ENCODE measurements at regions not wholly inside any gene's neighbourhood (a gene's known extent, or its start where the extent isn't known, plus 50 kb on each side); places are given as distances from the start of the nearest gene placed in this dataset.

GRCh38 chr1:166221316-166221715 lies 54.5 kb upstream of the FAM78B start:
- no peaks in the 10 kb centered on the region for H3K27me3 ChIP-seq (replicated peaks; ENCODE audit: insufficient read depth, low read length)
- H3K27ac ChIP-seq (ENCODE audit: low read length) = no peak overlapping the region
- no peaks in the 10 kb centered on the region for H3K4me1 ChIP-seq (ENCODE audit: low read length)
- no peaks in the 10 kb centered on the region for H3K9me3 ChIP-seq (replicated peaks; ENCODE audit: insufficient read depth, low read length)
- TF ChIP-seq EZH2 (optimal IDR thresholded peaks at IDR 0.05; ENCODE audit: low read depth, low read length) = no peak
- no peak for TF ChIP-seq EZH2phosphoT487 (IDR thresholded peaks at IDR 0.05; ENCODE audit: low read length)
- no peak for TF ChIP-seq CTCF (IDR thresholded peaks at IDR 0.05; ENCODE audit: low read length)
- no peak overlapping the region for H2AFZ ChIP-seq (ENCODE audit: low read length)
- H3K9ac ChIP-seq (ENCODE audit: low read length) = no peak overlapping the region
- H4K20me1 ChIP-seq (ENCODE audit: insufficient read depth, low read length) = no peaks in the 10 kb centered on the region
- H3K4me2 ChIP-seq (ENCODE audit: low read depth, low read length) = no peak overlapping the region
- DNase-seq = no peak
- no peak overlapping the region for H3K4me3 ChIP-seq (ENCODE audit: low read length)
- H3K9me2 ChIP-seq (replicated peaks; ENCODE audit: insufficient read depth, low read length) = no peaks in the 10 kb centered on the region
- H3K79me2 ChIP-seq (ENCODE audit: low read length) = no peaks in the 10 kb centered on the region
- H3F3A ChIP-seq (ENCODE audit: insufficient read depth, low read length) = no peaks in the 10 kb centered on the region
- no peaks in the 10 kb centered on the region for H3K36me3 ChIP-seq (replicated peaks; ENCODE audit: insufficient read depth, low read length)

GRCh38 chr1:166233750-166234366 lies 67.1 kb upstream of the FAM78B start:
- H3K4me3 ChIP-seq (ENCODE audit: low read length) = no peak overlapping the region
- no peak overlapping the region for H3K9ac ChIP-seq (ENCODE audit: low read length)
- no peaks in the 10 kb centered on the region for H3K9me2 ChIP-seq (replicated peaks; ENCODE audit: insufficient read depth, low read length)
- no peak overlapping the region for H3K4me2 ChIP-seq (ENCODE audit: low read depth, low read length)
- DNase-seq = no peak
- H3K4me1 ChIP-seq (ENCODE audit: low read length) = no peaks in the 10 kb centered on the region
- no peaks in the 10 kb centered on the region for H3K36me3 ChIP-seq (replicated peaks; ENCODE audit: insufficient read depth, low read length)
- H4K20me1 ChIP-seq (ENCODE audit: insufficient read depth, low read length) = no peaks in the 10 kb centered on the region
- H3F3A ChIP-seq (ENCODE audit: insufficient read depth, low read length) = no peaks in the 10 kb centered on the region
- H3K9me3 ChIP-seq (replicated peaks; ENCODE audit: insufficient read depth, low read length) = no peaks in the 10 kb centered on the region
- no peaks in the 10 kb centered on the region for H3K27me3 ChIP-seq (replicated peaks; ENCODE audit: insufficient read depth, low read length)
- TF ChIP-seq CTCF (IDR thresholded peaks at IDR 0.05; ENCODE audit: low read length) = no peak
- TF ChIP-seq EZH2 (optimal IDR thresholded peaks at IDR 0.05; ENCODE audit: low read depth, low read length) = no peak
- TF ChIP-seq EZH2phosphoT487 (IDR thresholded peaks at IDR 0.05; ENCODE audit: low read length) = no peak
- H3K79me2 ChIP-seq (ENCODE audit: low read length) = no peaks in the 10 kb centered on the region
- H3K27ac ChIP-seq (ENCODE audit: low read length) = no peak overlapping the region
- H2AFZ ChIP-seq (ENCODE audit: low read length) = no peak overlapping the region

- H3K79me2 ChIP-seq (ENCODE audit: low read length) = no peaks in the 10 kb centered on the region
- TF ChIP-seq EZH2phosphoT487 (IDR thresholded peaks at IDR 0.05; ENCODE audit: low read length) = no peak
- TF ChIP-seq CTCF (IDR thresholded peaks at IDR 0.05; ENCODE audit: low read length) = no peak
- TF ChIP-seq EZH2 (optimal IDR thresholded peaks at IDR 0.05; ENCODE audit: low read depth, low read length) = no peak
- H3K27me3 ChIP-seq (replicated peaks; ENCODE audit: insufficient read depth, low read length) = no peaks in the 10 kb centered on the region
- DNase-seq = no peak
- no peaks in the 10 kb centered on the region for H3K4me1 ChIP-seq (ENCODE audit: low read length)
- no peaks in the 10 kb centered on the region for H4K20me1 ChIP-seq (ENCODE audit: insufficient read depth, low read length)
- no peak overlapping the region for H3K9ac ChIP-seq (ENCODE audit: low read length)
- no peaks in the 10 kb centered on the region for H3K36me3 ChIP-seq (replicated peaks; ENCODE audit: insufficient read depth, low read length)
- no peak overlapping the region for H3K4me3 ChIP-seq (ENCODE audit: low read length)
- H3K27ac ChIP-seq (ENCODE audit: low read length) = no peak overlapping the region
- H3F3A ChIP-seq (ENCODE audit: insufficient read depth, low read length) = no peaks in the 10 kb centered on the region
- no peak overlapping the region for H3K4me2 ChIP-seq (ENCODE audit: low read depth, low read length)
- H3K9me2 ChIP-seq (replicated peaks; ENCODE audit: insufficient read depth, low read length) = no peaks in the 10 kb centered on the region
- H3K9me3 ChIP-seq (replicated peaks; ENCODE audit: insufficient read depth, low read length) = no peaks in the 10 kb centered on the region
- H2AFZ ChIP-seq (ENCODE audit: low read length) = no peak overlapping the region
These were observed 68.9 kb upstream of the FAM78B start for GRCh38 chr1:166235728-166236127.

Data from MM.1S (cell line).